Duodenal mucosa (tissue), 2 donors: ENCODE measurements at regions not wholly inside any gene's neighbourhood (a gene's known extent, or its start where the extent isn't known, plus 50 kb on each side); places are given as distances from the start of the nearest gene placed in this dataset.

ENCODE experiments used
- H3K27ac ChIP-seq: one replicate; pipeline ENCODE4 v1.7.0; 2013; ENCODE audit warnings: low read depth, low read length
- H3K27me3 ChIP-seq, 2 donors: one replicate each; pipeline ENCODE4 v1.7.0; 2013; ENCODE audit warnings: low read length in 2 of 2, control low read depth in 1 of 2; ENCODE audit not compliant: insufficient read depth in 2 of 2, control insufficient read depth in 1 of 2
- H3K36me3 ChIP-seq, 2 donors: one replicate each; pipeline ENCODE4 v1.7.0; 2013; ENCODE audit warnings: low read length in 2 of 2, control low read depth in 1 of 2; ENCODE audit not compliant: insufficient read depth in 2 of 2, control insufficient read depth in 1 of 2
- H3K4me1 ChIP-seq, 2 donors: one replicate each; pipeline ENCODE4 v1.7.0; 2013; ENCODE audit warnings: low read length in 2 of 2, control low read depth in 1 of 2; ENCODE audit not compliant: insufficient read depth in 2 of 2, control insufficient read depth in 1 of 2
- H3K4me3 ChIP-seq, 2 donors: one replicate each; pipeline ENCODE4 v1.7.0; 2013; ENCODE audit warnings: low read length in 2 of 2, low read depth in 1 of 2
- H3K9ac ChIP-seq, 2 donors: one replicate each; pipeline ENCODE4 v1.7.0; 2013; ENCODE audit warnings: low read length in 2 of 2, low read depth in 1 of 2
- H3K9me3 ChIP-seq, 2 donors: one replicate each; pipeline ENCODE4 v1.7.0; 2013; ENCODE audit warnings: low read length in 2 of 2, control low read depth in 1 of 2; ENCODE audit not compliant: control insufficient read depth in 1 of 2

GRCh38 chr7:47149208-47149839 is 432.6 kb downstream of the TNS3 start:
- no peak overlapping the region for H3K27ac ChIP-seq
- H3K4me3 ChIP-seq: no peak overlapping the region
- no peaks in the 10 kb centered on the region for H3K27me3 ChIP-seq
- no peak overlapping the region for H3K9ac ChIP-seq
- H3K36me3 ChIP-seq: no peaks in the 10 kb centered on the region
- peaks cover 6% of the 10 kb centered on the region in 2 donors for H3K4me1 ChIP-seq
- no peaks in the 10 kb centered on the region for H3K9me3 ChIP-seq

- Histone ChIP-seq H3K4me3 (no peak overlapping the region), H3K4me1 (peaks cover 6% of the 10 kb centered on the region in 2 donors), H3K27ac (no peak overlapping the region), H3K9me3 (no peaks in the 10 kb centered on the region), H3K27me3 (no peaks in the 10 kb centered on the region), H3K9ac (no peak overlapping the region), H3K36me3 (no peaks in the 10 kb centered on the region)
These were observed 433.2 kb downstream of the TNS3 start for GRCh38 chr7:47148536-47149207.

- Histone ChIP-seq H3K27ac (no peak overlapping the region), H3K36me3 (no peaks in the 10 kb centered on the region), H3K9me3 (no peaks in the 10 kb centered on the region), H3K27me3 (no peaks in the 10 kb centered on the region), H3K9ac (no peak overlapping the region), H3K4me3 (no peak overlapping the region), H3K4me1 (no peaks in the 10 kb centered on the region)
These were observed 434.7 kb downstream of the TNS3 start for GRCh38 chr7:47147213-47147631.

- no peaks in the 10 kb centered on the region for H3K36me3 ChIP-seq
- no peak overlapping the region for H3K27ac ChIP-seq
- no peaks in the 10 kb centered on the region for H3K27me3 ChIP-seq
- no peaks in the 10 kb centered on the region for H3K4me1 ChIP-seq
- H3K9ac ChIP-seq: no peak overlapping the region
- H3K4me3 ChIP-seq: no peak overlapping the region
- no peaks in the 10 kb centered on the region for H3K9me3 ChIP-seq
These were observed 435.9 kb downstream of the TNS3 start for GRCh38 chr7:47145982-47146381.

GRCh38 chr7:47145186-47145725 is 436.7 kb downstream of the TNS3 start:
- H3K9me3 ChIP-seq: no peaks in the 10 kb centered on the region
- no peaks in the 10 kb centered on the region for H3K36me3 ChIP-seq
- H3K27me3 ChIP-seq: no peaks in the 10 kb centered on the region
- no peak overlapping the region for H3K4me3 ChIP-seq
- no peaks in the 10 kb centered on the region for H3K4me1 ChIP-seq
- H3K9ac ChIP-seq: no peak overlapping the region
- no peak overlapping the region for H3K27ac ChIP-seq

- Histone ChIP-seq H3K27ac (no peak overlapping the region), H3K36me3 (no peaks in the 10 kb centered on the region), H3K4me1 (no peaks in the 10 kb centered on the region), H3K9me3 (no peaks in the 10 kb centered on the region), H3K27me3 (no peaks in the 10 kb centered on the region), H3K4me3 (no peak overlapping the region), H3K9ac (no peak overlapping the region)
These were observed 438.6 kb downstream of the TNS3 start for GRCh38 chr7:47143339-47143738.

- Histone ChIP-seq H3K9me3 (no peaks in the 10 kb centered on the region), H3K9ac (no peak overlapping the region), H3K4me3 (no peak overlapping the region), H3K27me3 (no peaks in the 10 kb centered on the region), H3K36me3 (no peaks in the 10 kb centered on the region), H3K4me1 (no peaks in the 10 kb centered on the region), H3K27ac (no peak overlapping the region)
These were observed 439.1 kb downstream of the TNS3 start for GRCh38 chr7:47142867-47143175.

GRCh38 chr7:47142169-47142866 is 439.6 kb downstream of the TNS3 start:
- H3K9ac ChIP-seq: no peak overlapping the region
- H3K36me3 ChIP-seq: no peaks in the 10 kb centered on the region
- no peaks in the 10 kb centered on the region for H3K4me1 ChIP-seq
- no peak overlapping the region for H3K27ac ChIP-seq
- H3K27me3 ChIP-seq: no peaks in the 10 kb centered on the region
- no peak overlapping the region for H3K4me3 ChIP-seq
- H3K9me3 ChIP-seq: no peaks in the 10 kb centered on the region

GRCh38 chr7:47132471-47132870 is 449.4 kb downstream of the TNS3 start:
- Histone ChIP-seq H3K9me3 (no peaks in the 10 kb centered on the region), H3K9ac (no peak overlapping the region), H3K4me3 (no peak overlapping the region), H3K27ac (no peak overlapping the region), H3K4me1 (no peaks in the 10 kb centered on the region), H3K36me3 (no peaks in the 10 kb centered on the region), H3K27me3 (no peaks in the 10 kb centered on the region)

- H3K9me3 ChIP-seq: no peaks in the 10 kb centered on the region
- H3K27me3 ChIP-seq: no peaks in the 10 kb centered on the region
- H3K36me3 ChIP-seq: no peaks in the 10 kb centered on the region
- no peak overlapping the region for H3K4me3 ChIP-seq
- H3K4me1 ChIP-seq: no peaks in the 10 kb centered on the region
- H3K27ac ChIP-seq: no peak overlapping the region
- no peak overlapping the region for H3K9ac ChIP-seq
These were observed 453.2 kb downstream of the TNS3 start for GRCh38 chr7:47128700-47129099.
